ENCODE measurements at regions not wholly inside any gene's neighbourhood (a gene's known extent, or its start where the extent isn't known, plus 50 kb on each side); places are given as distances from the start of the nearest gene placed in this dataset.

DNA sequence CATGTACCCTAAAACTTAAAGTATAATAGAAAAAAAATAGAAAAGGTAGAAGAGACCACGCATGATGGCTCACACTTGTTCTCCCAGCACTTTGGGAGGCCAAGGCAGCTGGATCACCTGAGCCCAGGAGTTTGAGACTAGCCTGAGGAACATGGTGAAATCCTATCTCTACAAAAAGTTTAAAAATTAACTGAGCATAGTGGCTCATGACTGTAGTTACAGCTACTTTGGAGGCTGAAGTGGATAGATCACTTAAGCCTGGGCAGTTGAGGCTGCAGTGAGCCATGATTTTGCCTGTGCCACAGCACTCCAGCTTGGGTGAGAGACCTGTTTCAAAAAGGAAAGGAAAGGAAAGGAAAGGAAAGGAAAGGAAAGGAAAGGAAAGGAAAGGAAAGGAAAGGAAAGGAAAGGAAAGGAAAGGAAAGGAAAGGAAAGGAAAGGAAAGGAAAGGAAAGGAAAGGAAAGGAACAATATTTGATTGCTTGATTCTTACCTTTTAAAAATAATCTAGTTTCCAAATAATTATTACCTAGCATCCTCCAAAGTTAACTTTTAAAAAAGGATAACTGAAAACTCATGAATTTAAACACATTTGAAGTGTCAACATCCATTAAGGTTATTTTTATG is 99.9 kb upstream of the PAX6 start:
- DNase-seq: no peak
- no peak overlapping the region for H3K27ac ChIP-seq (ENCODE audit: low read length)
- ChIA-PET CTCF (interaction anchor here in 1 of 2 donors (0.6 kb wide), 1 partner anchor 29 kb away, joined by 3 read pairs; no protein-coding TSS in a partner anchor), POLR2A (no interaction called here)
- WGBS (ENCODE audit: insufficient coverage): no CpG with 5 or more reads among the region's 1 CpG
- Mint-ChIP-seq H3K4me3 (no peak overlapping the region), H3K4me1 (no peaks in the 10 kb centered on the region), H3K9me3 (peaks cover 0 to 10% (median 4%) of the 10 kb centered on the region in 3 donors), H3K27ac (no peak overlapping the region), H3K27me3 (peaks cover 9 to 21% of the 10 kb centered on the region in 2 donors), H3K36me3 (no peaks in the 10 kb centered on the region)
- H3K4me3 ChIP-seq (ENCODE audit: control insufficient read depth in 1 of 2, extremely low read depth in 1 of 2, low read length in 1 of 2): no peak overlapping the region
- H3K36me3 ChIP-seq (ENCODE audit: control insufficient read depth in 2 of 2, extremely low read depth in 1 of 2, insufficient read depth in 1 of 2, low read length in 1 of 2): no peaks in the 10 kb centered on the region
- H3K27me3 ChIP-seq (replicated peaks in 1 of 2; ENCODE audit: control insufficient read depth in 2 of 2, extremely low read depth in 1 of 2, insufficient read depth in 2 of 2, low read length in 1 of 2): peaks cover 0 to 4% of the 10 kb centered on the region in 2 experiments
- no peaks in the 10 kb centered on the region for H3K4me1 ChIP-seq (ENCODE audit: control insufficient read depth in 1 of 2, extremely low read depth in 1 of 2, insufficient read depth in 2 of 2, low read length in 2 of 2)
- no peaks in the 10 kb centered on the region for H3K9me3 ChIP-seq
- ATAC-seq (replicated peaks in 1 of 4): no peak

DNA sequence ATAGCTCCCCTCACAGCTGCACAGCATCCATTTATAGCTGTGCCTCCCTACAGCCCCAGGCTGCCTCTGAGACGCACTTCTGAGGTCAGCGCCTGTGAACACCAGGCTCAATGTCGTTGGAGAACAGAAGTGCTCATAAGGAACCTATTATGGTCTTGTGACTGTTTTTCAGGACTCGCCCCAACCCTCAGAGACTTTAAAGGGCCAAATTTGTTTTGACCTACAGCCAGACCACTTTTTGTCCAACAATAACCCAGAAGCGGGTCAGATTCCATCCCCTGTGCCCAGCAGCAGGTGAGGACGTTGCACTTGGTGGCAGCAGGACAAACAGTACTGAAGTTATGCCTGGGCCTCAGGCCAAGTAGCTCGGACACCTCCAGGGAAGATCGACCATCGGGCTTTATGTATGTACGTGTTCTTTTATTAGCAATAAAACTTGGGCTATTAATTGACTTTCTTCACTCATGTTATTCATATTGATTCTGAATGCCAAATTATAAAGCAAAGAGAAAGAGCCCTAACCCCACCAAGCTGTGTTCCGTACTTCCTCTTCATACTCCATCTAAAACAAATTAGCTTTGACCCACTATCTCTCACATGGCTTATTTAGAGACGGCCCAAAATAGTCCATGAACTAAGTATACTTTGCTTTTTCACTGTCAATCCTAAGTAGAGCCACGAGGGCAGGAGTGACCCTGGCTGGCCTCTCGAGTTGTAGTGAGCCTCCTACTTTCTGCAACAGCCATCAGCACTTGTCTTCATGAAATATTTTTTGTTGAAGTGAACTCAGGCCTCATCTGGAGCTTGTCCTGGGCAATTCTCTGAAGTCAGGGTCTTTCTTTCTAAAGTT is 92.3 kb upstream of the PAX6 start:
- POLR2A ChIA-PET: no interaction called here
- Mint-ChIP-seq H3K4me1 (no peaks in the 10 kb centered on the region), H3K36me3 (no peaks in the 10 kb centered on the region)

DNA sequence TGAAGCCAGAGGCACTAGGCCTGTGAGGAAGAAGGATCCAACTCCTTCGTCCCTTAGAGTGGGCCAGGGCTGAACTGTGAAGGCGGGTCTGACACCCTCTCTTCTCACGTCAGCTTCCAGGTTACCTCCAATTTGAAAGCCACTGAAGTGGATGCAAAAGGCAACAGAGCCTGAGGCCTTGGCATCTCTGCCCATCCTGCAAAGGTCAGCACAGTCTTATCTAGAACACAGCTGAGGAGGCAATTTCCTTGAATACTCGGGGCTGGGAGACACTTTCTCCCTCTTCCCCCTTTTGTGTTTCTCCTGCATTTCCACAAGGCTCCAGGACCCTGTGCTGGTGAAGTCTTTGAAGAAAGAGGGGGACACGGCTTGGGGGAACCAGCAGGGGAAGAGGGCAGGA is 91.6 kb upstream of the PAX6 start:
- Histone ChIP-seq H3K9me3 (no peaks in the 10 kb centered on the region), H3K27me3 (replicated peaks in 1 of 2; ENCODE audit: control insufficient read depth in 2 of 2, extremely low read depth in 1 of 2, insufficient read depth in 2 of 2, low read length in 1 of 2) (peaks cover 0 to 13% of the 10 kb centered on the region in 2 experiments), H3K27ac (ENCODE audit: low read length) (no peak overlapping the region), H3K4me3 (ENCODE audit: control insufficient read depth in 1 of 2, extremely low read depth in 1 of 2, low read length in 1 of 2) (no peak overlapping the region), H3K36me3 (ENCODE audit: control insufficient read depth in 2 of 2, extremely low read depth in 1 of 2, insufficient read depth in 1 of 2, low read length in 1 of 2) (no peaks in the 10 kb centered on the region), H3K4me1 (ENCODE audit: control insufficient read depth in 1 of 2, extremely low read depth in 1 of 2, insufficient read depth in 2 of 2, low read length in 2 of 2) (no peaks in the 10 kb centered on the region)
- ATAC-seq (replicated peaks in 1 of 4) (no peak), DNase-seq (no peak)
- POLR2A ChIA-PET: no interaction called here
- peaks cover 0 to 14% (median 8%) of the 10 kb centered on the region in 3 donors for H3K9me3 Mint-ChIP-seq
- no peak overlapping the region for H3K27ac Mint-ChIP-seq
- H3K36me3 Mint-ChIP-seq: no peaks in the 10 kb centered on the region
- no peak overlapping the region for H3K4me3 Mint-ChIP-seq
- 86% methylated on average over 3 of the region's 5 CpGs for WGBS (ENCODE audit: insufficient coverage)
- peaks cover 25 to 39% of the 10 kb centered on the region in 2 donors for H3K27me3 Mint-ChIP-seq
- no peaks in the 10 kb centered on the region for H3K4me1 Mint-ChIP-seq
- CTCF ChIA-PET: no interaction called here

More for the DNA sequence above, 92.3 kb upstream of the PAX6 start:
- H3K36me3 ChIP-seq (ENCODE audit: control insufficient read depth in 2 of 2, extremely low read depth in 1 of 2, insufficient read depth in 1 of 2, low read length in 1 of 2): no peaks in the 10 kb centered on the region
- H3K27me3 Mint-ChIP-seq: peaks cover 25 to 40% of the 10 kb centered on the region in 2 donors
- no peaks in the 10 kb centered on the region for H3K9me3 ChIP-seq
- H3K4me3 Mint-ChIP-seq: no peak overlapping the region
- WGBS (ENCODE audit: insufficient coverage): 87% methylated on average over 3 of the region's 14 CpGs
- no peaks in the 10 kb centered on the region for H3K4me1 ChIP-seq (ENCODE audit: control insufficient read depth in 1 of 2, extremely low read depth in 1 of 2, insufficient read depth in 2 of 2, low read length in 2 of 2)
- H3K4me3 ChIP-seq (ENCODE audit: control insufficient read depth in 1 of 2, extremely low read depth in 1 of 2, low read length in 1 of 2): no peak overlapping the region
- peaks cover 0 to 14% (median 8%) of the 10 kb centered on the region in 3 donors for H3K9me3 Mint-ChIP-seq
- CTCF ChIA-PET: no interaction called here
- H3K27ac Mint-ChIP-seq: no peak overlapping the region
- ATAC-seq (replicated peaks in 1 of 4): no peak
- peaks cover 0 to 13% of the 10 kb centered on the region in 2 experiments for H3K27me3 ChIP-seq (replicated peaks in 1 of 2; ENCODE audit: control insufficient read depth in 2 of 2, extremely low read depth in 1 of 2, insufficient read depth in 2 of 2, low read length in 1 of 2)
- no peak overlapping the region for H3K27ac ChIP-seq (ENCODE audit: low read length)
- DNase-seq: no peak

DNA sequence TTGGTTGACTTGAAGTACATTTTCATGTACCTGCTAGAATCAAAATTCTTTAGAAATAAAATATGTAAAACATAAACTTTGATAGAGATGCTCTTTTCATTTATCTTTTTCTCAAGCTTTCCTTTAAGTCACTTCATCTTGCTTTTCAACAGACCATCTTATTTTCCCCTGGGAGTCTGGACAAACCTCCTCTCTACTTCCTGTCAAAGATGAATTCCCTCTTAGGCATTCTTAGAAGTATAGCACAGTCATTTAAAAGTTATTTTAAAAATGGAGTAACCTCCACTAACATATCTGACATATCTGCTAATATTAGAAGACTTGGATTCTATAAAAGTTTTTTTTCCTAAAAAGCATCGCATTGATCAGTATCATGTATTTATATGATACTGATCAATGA is 84.8 kb upstream of the PAX6 start:
- H3K4me3 ChIP-seq (ENCODE audit: control insufficient read depth in 1 of 2, extremely low read depth in 1 of 2, low read length in 1 of 2): no peak overlapping the region
- WGBS (ENCODE audit: insufficient coverage): no CpG with 5 or more reads among the region's 1 CpG
- Mint-ChIP-seq H3K4me1 (no peaks in the 10 kb centered on the region), H3K27ac (no peak overlapping the region), H3K9me3 (peaks cover 0 to 10% (median 0%) of the 10 kb centered on the region in 3 donors), H3K27me3 (peaks cover 14 to 34% of the 10 kb centered on the region in 2 donors), H3K4me3 (no peak overlapping the region), H3K36me3 (no peaks in the 10 kb centered on the region)
- no peak for ATAC-seq (replicated peaks in 1 of 4)
- H3K4me1 ChIP-seq (ENCODE audit: control insufficient read depth in 1 of 2, extremely low read depth in 1 of 2, insufficient read depth in 2 of 2, low read length in 2 of 2): no peaks in the 10 kb centered on the region
- no peaks in the 10 kb centered on the region for H3K27me3 ChIP-seq (replicated peaks in 1 of 2; ENCODE audit: control insufficient read depth in 2 of 2, extremely low read depth in 1 of 2, insufficient read depth in 2 of 2, low read length in 1 of 2)
- H3K27ac ChIP-seq (ENCODE audit: low read length): no peak overlapping the region
- ChIA-PET POLR2A (no interaction called here), CTCF (no interaction called here)
- no peaks in the 10 kb centered on the region for H3K36me3 ChIP-seq (ENCODE audit: control insufficient read depth in 2 of 2, extremely low read depth in 1 of 2, insufficient read depth in 1 of 2, low read length in 1 of 2)
- H3K9me3 ChIP-seq: no peaks in the 10 kb centered on the region
- no peak for DNase-seq

DNA sequence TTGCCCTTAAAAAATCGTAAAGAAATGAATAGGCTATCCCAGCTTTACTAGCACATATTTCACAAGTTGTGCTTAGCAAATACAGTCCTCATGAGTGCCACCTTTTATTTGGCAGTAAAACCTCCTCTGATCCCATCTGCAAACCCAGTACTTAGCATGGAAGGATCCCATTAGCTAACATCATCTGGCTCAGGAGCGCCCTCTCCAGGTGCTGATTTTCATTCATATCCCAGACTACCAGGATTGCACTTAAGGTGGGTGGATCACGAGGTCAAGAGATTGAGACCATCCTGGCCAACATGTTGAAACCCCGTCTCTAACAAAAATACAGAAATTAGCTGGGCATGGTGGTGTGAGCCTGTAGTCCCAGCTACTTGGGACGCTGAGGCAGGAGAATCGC is 76.1 kb upstream of the PAX6 start:
- Mint-ChIP-seq H3K27me3 (peaks cover 11 to 15% of the 10 kb centered on the region in 2 donors), H3K36me3 (no peaks in the 10 kb centered on the region), H3K27ac (no peak overlapping the region), H3K4me3 (no peak overlapping the region), H3K9me3 (no peaks in the 10 kb centered on the region), H3K4me1 (no peaks in the 10 kb centered on the region)
- POLR2A ChIA-PET: no interaction called here
- Histone ChIP-seq H3K27ac (ENCODE audit: low read length) (no peak overlapping the region), H3K36me3 (ENCODE audit: control insufficient read depth in 2 of 2, extremely low read depth in 1 of 2, insufficient read depth in 1 of 2, low read length in 1 of 2) (no peaks in the 10 kb centered on the region), H3K4me1 (ENCODE audit: control insufficient read depth in 1 of 2, extremely low read depth in 1 of 2, insufficient read depth in 2 of 2, low read length in 2 of 2) (no peaks in the 10 kb centered on the region), H3K9me3 (no peaks in the 10 kb centered on the region), H3K27me3 (replicated peaks in 1 of 2; ENCODE audit: control insufficient read depth in 2 of 2, extremely low read depth in 1 of 2, insufficient read depth in 2 of 2, low read length in 1 of 2) (peaks cover 0 to 21% of the 10 kb centered on the region in 2 experiments), H3K4me3 (ENCODE audit: control insufficient read depth in 1 of 2, extremely low read depth in 1 of 2, low read length in 1 of 2) (no peak overlapping the region)
- DNase-seq (no peak), ATAC-seq (replicated peaks in 1 of 4) (no peak)
- CTCF ChIA-PET: no interaction called here
- WGBS (ENCODE audit: insufficient coverage): 91% methylated on average over 3 of the region's 6 CpGs

DNA sequence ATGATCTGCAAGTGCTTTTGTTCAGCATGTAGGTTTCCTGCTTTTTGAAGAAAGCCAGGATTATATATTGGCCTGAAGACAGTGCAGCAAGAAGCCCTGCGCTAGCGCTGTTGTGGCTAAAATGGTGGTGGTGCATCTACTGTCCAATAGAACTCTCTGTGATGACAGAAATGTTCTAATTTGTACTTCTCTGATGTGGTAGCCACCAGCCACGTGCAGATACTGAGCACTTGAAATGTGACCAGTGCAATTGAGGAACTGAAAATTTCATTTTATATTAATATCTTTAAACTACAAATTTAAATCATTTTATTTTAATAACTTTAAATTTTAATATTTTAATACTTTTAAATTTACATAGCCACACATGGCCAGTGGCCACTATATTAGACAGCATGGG is 73.0 kb upstream of the PAX6 start:
- DNase-seq (no peak), ATAC-seq (replicated peaks in 1 of 4) (no peak)
- Mint-ChIP-seq H3K36me3 (no peaks in the 10 kb centered on the region), H3K9me3 (no peaks in the 10 kb centered on the region), H3K27ac (no peak overlapping the region), H3K4me3 (no peak overlapping the region), H3K27me3 (peaks cover 11% of the 10 kb centered on the region in 2 donors), H3K4me1 (no peaks in the 10 kb centered on the region)
- H3K4me3 ChIP-seq (ENCODE audit: control insufficient read depth in 1 of 2, extremely low read depth in 1 of 2, low read length in 1 of 2): no peak overlapping the region
- H3K9me3 ChIP-seq: no peaks in the 10 kb centered on the region
- 100% methylated on average over 2 of the region's 3 CpGs for WGBS (ENCODE audit: insufficient coverage)
- ChIA-PET POLR2A (no interaction called here), CTCF (no interaction called here)
- no peaks in the 10 kb centered on the region for H3K4me1 ChIP-seq (ENCODE audit: control insufficient read depth in 1 of 2, extremely low read depth in 1 of 2, insufficient read depth in 2 of 2, low read length in 2 of 2)
- peaks cover 0 to 21% of the 10 kb centered on the region in 2 experiments for H3K27me3 ChIP-seq (replicated peaks in 1 of 2; ENCODE audit: control insufficient read depth in 2 of 2, extremely low read depth in 1 of 2, insufficient read depth in 2 of 2, low read length in 1 of 2)
- no peak overlapping the region for H3K27ac ChIP-seq (ENCODE audit: low read length)
- H3K36me3 ChIP-seq (ENCODE audit: control insufficient read depth in 2 of 2, extremely low read depth in 1 of 2, insufficient read depth in 1 of 2, low read length in 1 of 2): no peaks in the 10 kb centered on the region

Measured in T-cell (primary cell).